ENCODE measurements at regions not wholly inside any gene's neighbourhood (a gene's known extent, or its start where the extent isn't known, plus 50 kb on each side); places are given as distances from the start of the nearest gene placed in this dataset.
"Not testable (repeated sequence)": the region's sequence is repeated elsewhere in the genome, so short reads cannot be mapped to it uniquely, and the experiment has no call there.

- no peak overlapping the region for H3K4me2 ChIP-seq
- no peak overlapping the region for H3K4me3 ChIP-seq
- H3K4me1 ChIP-seq: peaks cover 0 to 13% (median 0%) of the 10 kb centered on the region in 10 experiments; a peak in 5 of 20 replicates
- no peaks in the 10 kb centered on the region for H4K20me1 ChIP-seq
- H3K9ac ChIP-seq: no peak overlapping the region
- no peaks in the 10 kb centered on the region for H3K9me3 ChIP-seq (replicated peaks in 1 of 11)
- H3K36me3 ChIP-seq: no peaks in the 10 kb centered on the region
- no peaks in the 10 kb centered on the region for H3K27me3 ChIP-seq
- H3K27ac ChIP-seq: no peak overlapping the region
- TF ChIP-seq Cebpa-rat (IDR thresholded peaks at IDR 0.05): no peak
Observed at GRCh38 chr13:84737661-84738060, 855.4 kb upstream of the SLITRK1 start.

GRCh38 chr13:84730376-84730775 is 848.1 kb upstream of the SLITRK1 start:
- no peaks in the 10 kb centered on the region for H4K20me1 ChIP-seq
- H3K4me1 ChIP-seq: no peaks in the 10 kb centered on the region
- no peak overlapping the region for H3K4me2 ChIP-seq
- no peak overlapping the region for H3K4me3 ChIP-seq
- H3K27me3 ChIP-seq: no peaks in the 10 kb centered on the region
- H3K9me3 ChIP-seq (replicated peaks in 1 of 11): no peaks in the 10 kb centered on the region
- TF ChIP-seq Cebpa-rat (IDR thresholded peaks at IDR 0.05): no peak
- H3K27ac ChIP-seq: no peak overlapping the region
- no peak overlapping the region for H3K9ac ChIP-seq
- H3K36me3 ChIP-seq: no peaks in the 10 kb centered on the region

DNA sequence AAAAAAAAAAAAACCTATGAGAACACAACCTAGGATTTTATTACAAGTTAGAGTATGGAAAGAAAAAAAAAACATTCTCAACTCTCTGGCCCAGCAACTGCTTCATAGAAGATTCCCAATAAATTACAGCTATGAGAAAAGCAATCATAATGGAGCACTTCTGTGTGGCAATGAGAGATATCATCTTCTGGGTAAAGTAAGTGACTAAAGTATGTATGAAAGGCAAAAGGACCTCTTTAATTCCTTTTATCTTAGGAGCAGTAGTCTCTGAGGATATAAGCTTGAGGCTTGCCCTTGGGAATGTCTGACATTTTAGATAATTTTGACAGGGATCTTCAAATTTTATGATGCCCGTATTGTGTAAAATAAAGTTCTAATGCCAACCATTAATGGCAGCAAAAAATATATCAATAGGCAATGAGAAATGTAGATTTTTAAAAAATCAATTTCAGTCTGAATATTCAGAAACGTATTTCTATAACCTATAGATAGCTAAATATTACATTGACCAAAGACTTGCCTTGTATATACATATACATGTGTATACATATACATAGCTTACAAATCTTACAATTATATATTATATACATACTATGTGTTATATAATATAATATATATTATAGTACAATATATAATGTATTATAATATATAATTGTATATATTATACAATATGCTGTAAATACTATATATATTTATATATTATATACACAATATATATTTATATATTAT is 823.9 kb upstream of the SLITRK1 start:
- Histone ChIP-seq H3K9ac (no peak overlapping the region), H3K27ac (no peak overlapping the region), H3K4me2 (no peak overlapping the region), H3K9me3 (replicated peaks in 1 of 11) (no peaks in the 10 kb centered on the region), H3K4me1 (no peaks in the 10 kb centered on the region), H3K4me3 (no peak overlapping the region), H3K27me3 (no peaks in the 10 kb centered on the region), H4K20me1 (no peaks in the 10 kb centered on the region), H3K36me3 (no peaks in the 10 kb centered on the region)
- no peak for TF ChIP-seq Cebpa-rat (IDR thresholded peaks at IDR 0.05)

- Histone ChIP-seq H4K20me1 (no peaks in the 10 kb centered on the region), H3K4me3 (no peak overlapping the region), H3K4me2 (no peak overlapping the region), H3K27ac (no peak overlapping the region), H3K9me3 (replicated peaks in 1 of 11) (0 out of 22 replicates have a peak, but pooled peaks cover 0 to 7% (median 0%) of the 10 kb centered on the region in 11 experiments), H3K9ac (no peak overlapping the region), H3K4me1 (no peaks in the 10 kb centered on the region), H3K27me3 (no peaks in the 10 kb centered on the region), H3K36me3 (no peaks in the 10 kb centered on the region)
- TF ChIP-seq Cebpa-rat (IDR thresholded peaks at IDR 0.05): no peak
Observed at GRCh38 chr13:84702174-84702573, 819.9 kb upstream of the SLITRK1 start.

GRCh38 chr13:84697591-84697990 is 815.3 kb upstream of the SLITRK1 start:
- H3K27ac ChIP-seq; H3K9me3 ChIP-seq (replicated peaks in 1 of 11); H4K20me1 ChIP-seq; H3K4me1 ChIP-seq; H3K27me3 ChIP-seq; H3K36me3 ChIP-seq; H3K9ac ChIP-seq; H3K4me3 ChIP-seq; H3K4me2 ChIP-seq: not testable (repeated sequence)

- no peaks in the 10 kb centered on the region for H3K27me3 ChIP-seq
- no peak overlapping the region for H3K9ac ChIP-seq
- H3K4me3 ChIP-seq: no peak overlapping the region
- no peaks in the 10 kb centered on the region for H4K20me1 ChIP-seq
- no peak overlapping the region for H3K27ac ChIP-seq
- no peaks in the 10 kb centered on the region for H3K4me1 ChIP-seq
- no peak overlapping the region for H3K4me2 ChIP-seq
- H3K36me3 ChIP-seq: no peaks in the 10 kb centered on the region
- no peak for TF ChIP-seq Cebpa-rat (IDR thresholded peaks at IDR 0.05)
- peaks cover 0 to 12% (median 11%) of the 10 kb centered on the region in 11 experiments; a peak in 15 of 22 replicates for H3K9me3 ChIP-seq (replicated peaks in 1 of 11)
Observed at GRCh38 chr13:84686973-84687372, 804.7 kb upstream of the SLITRK1 start.

- TF ChIP-seq Cebpa-rat (IDR thresholded peaks at IDR 0.05): no peak
- H4K20me1 ChIP-seq: no peaks in the 10 kb centered on the region
- H3K9ac ChIP-seq: no peak overlapping the region
- H3K4me1 ChIP-seq: no peaks in the 10 kb centered on the region
- no peaks in the 10 kb centered on the region for H3K27me3 ChIP-seq
- no peak overlapping the region for H3K4me2 ChIP-seq
- H3K27ac ChIP-seq: no peak overlapping the region
- peaks cover 0 to 12% (median 11%) of the 10 kb centered on the region in 11 experiments; a peak in 15 of 22 replicates for H3K9me3 ChIP-seq (replicated peaks in 1 of 11)
- no peaks in the 10 kb centered on the region for H3K36me3 ChIP-seq
- H3K4me3 ChIP-seq: no peak overlapping the region
Observed at GRCh38 chr13:84686458-84686857, 804.2 kb upstream of the SLITRK1 start.

GRCh38 chr13:84684804-84685203 is 802.5 kb upstream of the SLITRK1 start:
- H3K27me3 ChIP-seq: no peaks in the 10 kb centered on the region
- H3K27ac ChIP-seq: no peak overlapping the region
- TF ChIP-seq Cebpa-rat (IDR thresholded peaks at IDR 0.05): no peak
- H3K4me1 ChIP-seq: no peaks in the 10 kb centered on the region
- H3K9ac ChIP-seq: no peak overlapping the region
- no peak overlapping the region for H3K4me3 ChIP-seq
- no peak overlapping the region for H3K4me2 ChIP-seq
- no peaks in the 10 kb centered on the region for H4K20me1 ChIP-seq
- no peaks in the 10 kb centered on the region for H3K36me3 ChIP-seq
- H3K9me3 ChIP-seq (replicated peaks in 1 of 11): peaks cover 0 to 12% (median 11%) of the 10 kb centered on the region in 11 experiments; a peak in 15 of 22 replicates

- Histone ChIP-seq H3K27ac (no peak overlapping the region), H3K9me3 (replicated peaks in 1 of 11) (peaks cover 0 to 12% (median 11%) of the 10 kb centered on the region in 11 experiments; a peak in 15 of 22 replicates)
- no peak for TF ChIP-seq Cebpa-rat (IDR thresholded peaks at IDR 0.05)
Observed at GRCh38 chr13:84684048-84684662, 801.9 kb upstream of the SLITRK1 start.

DNA sequence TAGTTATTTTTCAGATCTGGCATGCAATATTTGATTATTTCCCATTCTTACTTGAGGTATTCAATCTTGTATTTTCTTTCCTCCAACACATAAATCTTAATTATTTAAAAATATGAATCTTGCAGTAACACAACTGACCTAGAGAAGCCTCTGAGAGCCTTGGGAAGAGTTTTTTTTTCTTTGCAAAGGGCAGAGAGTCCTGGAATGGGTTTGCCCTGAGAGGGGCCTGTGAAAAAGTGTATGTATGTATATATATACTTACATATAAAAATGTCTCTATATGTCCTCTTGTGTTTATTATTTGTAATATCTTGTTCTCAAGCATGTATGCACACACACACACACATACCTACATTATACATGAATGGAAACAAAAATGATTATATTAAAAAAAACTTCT is 801.2 kb upstream of the SLITRK1 start:
- no peaks in the 10 kb centered on the region for H3K36me3 ChIP-seq
- no peak overlapping the region for H3K4me3 ChIP-seq
- peaks cover 0 to 12% (median 11%) of the 10 kb centered on the region in 11 experiments; a peak in 15 of 22 replicates for H3K9me3 ChIP-seq (replicated peaks in 1 of 11)
- H3K27ac ChIP-seq: no peak overlapping the region
- no peaks in the 10 kb centered on the region for H3K27me3 ChIP-seq
- TF ChIP-seq Cebpa-rat (IDR thresholded peaks at IDR 0.05): no peak
- no peaks in the 10 kb centered on the region for H3K4me1 ChIP-seq
- no peaks in the 10 kb centered on the region for H4K20me1 ChIP-seq
- no peak overlapping the region for H3K9ac ChIP-seq
- H3K4me2 ChIP-seq: no peak overlapping the region

More at GRCh38 chr13:84684048-84684662, 801.9 kb upstream of the SLITRK1 start:
- no peaks in the 10 kb centered on the region for H3K27me3 ChIP-seq
- H3K4me1 ChIP-seq: no peaks in the 10 kb centered on the region
- H3K4me3 ChIP-seq: no peak overlapping the region
- H3K4me2 ChIP-seq: no peak overlapping the region
- H3K9ac ChIP-seq: no peak overlapping the region
- H3K36me3 ChIP-seq: no peaks in the 10 kb centered on the region
- H4K20me1 ChIP-seq: no peaks in the 10 kb centered on the region

Data from BLaER1 treated with 17β-estradiol and CSF1 and Interleukin-3, amounts not matched to agents 10 nM and 100 nM (cell line).